ENCODE measurements at regions not wholly inside any gene's neighbourhood (a gene's known extent, or its start where the extent isn't known, plus 50 kb on each side); places are given as distances from the start of the nearest gene placed in this dataset.
A peak's percentile ranks its signal among the peaks of the same experiment; 100 is the strongest.

DNA sequence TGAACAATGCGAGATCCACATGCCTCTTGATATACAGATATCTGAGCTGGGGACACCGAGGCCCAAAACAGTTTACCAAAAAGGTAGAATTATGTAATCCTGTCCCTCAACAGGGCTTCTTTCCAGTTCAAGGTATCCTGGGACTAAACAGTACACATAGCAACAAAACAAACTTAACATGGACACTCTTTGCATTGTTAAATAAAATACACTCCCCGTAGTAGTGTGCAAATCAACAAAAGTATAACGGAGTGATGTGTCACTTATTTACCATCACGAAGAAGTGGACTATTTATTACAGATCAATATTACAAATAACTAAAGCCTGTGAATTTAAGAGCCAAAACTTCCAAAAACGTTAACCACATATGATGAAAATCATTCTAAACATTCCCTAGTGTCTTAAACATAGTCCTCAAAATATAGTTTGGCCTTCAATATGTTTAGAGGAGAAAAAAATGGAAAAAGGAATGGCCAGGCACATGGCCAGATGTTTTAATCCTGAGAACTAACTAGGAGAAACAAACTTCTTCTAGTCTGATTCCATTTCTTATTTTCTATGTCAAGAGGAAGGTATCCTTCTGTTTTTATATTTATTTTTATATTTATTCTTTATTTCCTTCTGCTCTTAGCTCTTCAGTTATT lies 377.5 kb downstream of the OSR1 start:
- TF ChIP-seq, protein P1, sequence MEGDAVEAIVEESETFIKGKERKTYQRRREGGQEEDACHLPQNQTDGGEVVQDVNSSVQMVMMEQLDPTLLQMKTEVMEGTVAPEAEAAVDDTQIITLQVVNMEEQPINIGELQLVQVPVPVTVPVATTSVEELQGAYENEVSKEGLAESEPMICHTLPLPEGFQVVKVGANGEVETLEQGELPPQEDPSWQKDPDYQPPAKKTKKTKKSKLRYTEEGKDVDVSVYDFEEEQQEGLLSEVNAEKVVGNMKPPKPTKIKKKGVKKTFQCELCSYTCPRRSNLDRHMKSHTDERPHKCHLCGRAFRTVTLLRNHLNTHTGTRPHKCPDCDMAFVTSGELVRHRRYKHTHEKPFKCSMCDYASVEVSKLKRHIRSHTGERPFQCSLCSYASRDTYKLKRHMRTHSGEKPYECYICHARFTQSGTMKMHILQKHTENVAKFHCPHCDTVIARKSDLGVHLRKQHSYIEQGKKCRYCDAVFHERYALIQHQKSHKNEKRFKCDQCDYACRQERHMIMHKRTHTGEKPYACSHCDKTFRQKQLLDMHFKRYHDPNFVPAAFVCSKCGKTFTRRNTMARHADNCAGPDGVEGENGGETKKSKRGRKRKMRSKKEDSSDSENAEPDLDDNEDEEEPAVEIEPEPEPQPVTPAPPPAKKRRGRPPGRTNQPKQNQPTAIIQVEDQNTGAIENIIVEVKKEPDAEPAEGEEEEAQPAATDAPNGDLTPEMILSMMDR (IDR thresholded peaks at IDR 0.05), result no peak
- H3K4me3 Mint-ChIP-seq, result no peak overlapping the region
- no peak for DNase-seq
- peaks cover 38% of the 10 kb centered on the region for H3K4me1 Mint-ChIP-seq
- no peaks in the 10 kb centered on the region for H3K27me3 Mint-ChIP-seq (ENCODE audit: low read depth, poor library complexity)
- no peak overlapping the region for H3K27ac Mint-ChIP-seq
- H3K9me3 Mint-ChIP-seq, result no peaks in the 10 kb centered on the region
- no peaks in the 10 kb centered on the region for H3K36me3 Mint-ChIP-seq (ENCODE audit: low read depth)

- Mint-ChIP-seq H3K4me3 (no peak overlapping the region), H3K9me3 (no peaks in the 10 kb centered on the region), H3K27ac (no peak overlapping the region), H3K4me1 (peaks cover 44% of the 10 kb centered on the region), H3K27me3 (ENCODE audit: low read depth, poor library complexity) (peaks cover 2% of the 10 kb centered on the region), H3K36me3 (ENCODE audit: low read depth) (no peaks in the 10 kb centered on the region)
- DNase-seq, result no peak
- TF ChIP-seq, protein P1 (IDR thresholded peaks at IDR 0.05), result no peak
These were observed 378.2 kb downstream of the OSR1 start for GRCh38 chr2:18980104-18980785.

DNA sequence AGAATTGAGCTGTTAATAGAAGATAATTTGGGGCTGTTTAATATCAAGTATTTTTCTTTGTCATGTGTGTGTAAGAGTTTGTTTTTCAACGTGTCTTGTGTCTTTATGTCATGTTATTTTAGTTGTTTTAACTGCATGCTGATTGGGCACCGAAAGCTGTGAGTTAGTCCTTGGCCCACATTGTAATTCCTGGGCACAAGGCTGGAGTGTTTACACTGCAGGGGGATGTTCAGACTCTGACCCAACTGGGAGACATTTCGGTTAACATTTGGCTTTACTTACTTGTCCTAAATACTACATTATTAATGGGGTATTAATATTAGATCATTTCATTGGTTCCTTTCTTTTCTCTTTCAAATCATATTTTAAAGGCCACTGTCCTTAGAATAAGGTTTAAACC lies 381.0 kb downstream of the OSR1 start:
- Mint-ChIP-seq H3K4me3 (no peak overlapping the region), H3K36me3 (ENCODE audit: low read depth) (peaks cover 7% of the 10 kb centered on the region), H3K27me3 (ENCODE audit: low read depth, poor library complexity) (peaks cover 7% of the 10 kb centered on the region), H3K9me3 (peaks cover 6% of the 10 kb centered on the region), H3K27ac (peak overlapping the region; percentile 84), H3K4me1 (peaks cover 50% of the 10 kb centered on the region)
- DNase-seq, result no peak
- TF ChIP-seq, protein P1 (IDR thresholded peaks at IDR 0.05), result no peak

DNA sequence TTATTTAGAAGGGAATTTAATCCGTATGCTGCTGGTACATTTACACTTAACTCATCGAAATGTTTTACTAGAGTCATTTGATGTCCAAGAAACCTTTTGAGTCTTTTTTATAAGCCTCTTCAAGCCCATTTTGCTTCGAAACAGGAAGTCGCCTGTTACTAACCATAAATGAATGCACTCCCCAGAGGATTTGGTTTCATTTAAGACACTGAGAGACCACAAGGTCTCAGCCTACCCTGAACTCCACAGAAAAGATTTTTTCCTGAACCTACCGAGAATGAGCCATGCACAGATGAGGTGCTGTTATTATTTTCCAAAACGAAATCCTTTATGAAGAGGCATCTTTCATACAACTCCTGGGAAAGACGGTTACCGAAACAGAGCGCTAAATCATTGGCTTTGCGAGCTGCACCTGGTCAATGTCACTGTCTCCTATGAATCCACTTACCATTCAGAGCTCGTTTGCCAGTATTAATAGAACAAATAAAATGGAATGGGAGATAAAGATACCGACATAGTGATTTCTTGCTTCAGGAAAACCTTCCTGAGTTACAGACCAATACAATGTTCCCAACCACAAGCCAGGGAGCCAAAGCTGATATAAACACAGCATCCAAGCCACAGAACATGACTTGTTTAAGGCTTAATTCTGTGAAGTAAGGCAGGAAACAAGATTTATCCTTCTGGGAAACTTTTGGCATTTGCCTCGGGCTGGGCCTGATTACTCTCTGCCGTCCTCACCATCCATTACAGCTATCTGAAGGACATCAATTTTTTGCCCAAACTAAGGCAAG lies 382.1 kb downstream of the OSR1 start:
- Mint-ChIP-seq H3K4me3 (peak overlapping the region; percentile 53), H3K9me3 (peaks cover 6% of the 10 kb centered on the region)

DNA sequence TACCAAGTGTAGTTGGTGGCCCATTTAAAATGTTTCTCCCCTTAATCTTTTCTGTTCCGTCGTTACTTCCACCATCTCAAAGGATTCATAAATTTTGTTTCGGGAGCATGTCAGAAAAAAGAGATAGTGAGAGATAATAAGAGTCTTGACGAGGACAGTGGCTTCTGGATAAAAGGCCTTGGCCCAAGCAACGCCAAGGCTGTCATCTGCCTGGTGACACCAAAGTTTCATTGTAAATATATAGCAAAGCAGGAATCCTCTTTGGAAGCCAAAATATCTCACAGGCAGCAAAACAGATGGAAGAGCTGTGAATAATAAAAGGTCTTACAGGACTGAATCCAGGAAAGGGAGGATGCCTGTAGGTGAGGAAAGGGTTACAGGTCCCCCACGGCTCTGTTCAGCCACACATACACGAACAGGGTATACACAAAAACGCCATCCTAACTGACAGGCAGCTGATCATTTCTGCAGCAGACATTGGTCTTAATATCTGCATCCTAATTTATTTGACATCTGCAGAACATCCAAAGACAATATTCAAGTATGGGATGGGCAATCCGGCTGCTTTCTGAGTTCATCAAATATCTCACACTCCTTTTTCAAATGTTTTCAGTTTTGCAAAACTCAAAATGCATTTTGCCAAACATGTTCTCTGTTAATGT lies 382.8 kb downstream of the OSR1 start:
- Mint-ChIP-seq H3K27ac (peak overlapping the region; percentile 94), H3K27me3 (ENCODE audit: low read depth, poor library complexity) (peaks cover 7% of the 10 kb centered on the region), H3K36me3 (ENCODE audit: low read depth) (peaks cover 7% of the 10 kb centered on the region), H3K9me3 (peaks cover 6% of the 10 kb centered on the region), H3K4me3 (peak overlapping the region; percentile 47), H3K4me1 (peaks cover 48% of the 10 kb centered on the region)
- TF ChIP-seq, protein P1 (IDR thresholded peaks at IDR 0.05), result no peak
- DNase-seq, result no peak

More for the DNA sequence above, 382.1 kb downstream of the OSR1 start:
- no peak for DNase-seq
- Mint-ChIP-seq H3K4me1 (peaks cover 50% of the 10 kb centered on the region), H3K27ac (peak overlapping the region; percentile 94), H3K36me3 (ENCODE audit: low read depth) (peaks cover 7% of the 10 kb centered on the region), H3K27me3 (ENCODE audit: low read depth, poor library complexity) (peaks cover 7% of the 10 kb centered on the region)
- TF ChIP-seq, protein P1 (IDR thresholded peaks at IDR 0.05), result no peak

Measured in nephron progenitor cell (in vitro differentiated cells).